Esophagus muscularis mucosa (tissue), 3 donors: ENCODE measurements at regions not wholly inside any gene's neighbourhood (a gene's known extent, or its start where the extent isn't known, plus 50 kb on each side); places are given as distances from the start of the nearest gene placed in this dataset.

Experiments
- POLR2A ChIP-seq: fragments of 450-650 bp; IDR thresholded peaks from one replicate; pipeline ENCODE4 v1.6.1; 2017; ENCODE audit warnings: antibody characterized with exemption, moderate library complexity, mild to moderate bottlenecking, low read depth
- POLR2AphosphoS5 ChIP-seq, 2 donors: sonication (generic); formaldehyde crosslinking; IDR thresholded peaks; one replicate each; pipeline ENCODE4 v1.6.1; 2017; ENCODE audit warnings: antibody characterized with exemption in 2 of 2
- TF ChIP-seq, protein P1 (sequence below), 3 experiments: fragments of 200-600 bp in 2 of 3; fragments of 450-650 bp in 1 of 3; sonication (generic) in 2 of 3; IDR thresholded peaks; one replicate each; pipeline ENCODE4 v1.5.1; 2017 to 2019; ENCODE audit warnings: antibody characterized with exemption in 3 of 3, mild to moderate bottlenecking in 2 of 3, moderate library complexity in 1 of 3

DNA sequence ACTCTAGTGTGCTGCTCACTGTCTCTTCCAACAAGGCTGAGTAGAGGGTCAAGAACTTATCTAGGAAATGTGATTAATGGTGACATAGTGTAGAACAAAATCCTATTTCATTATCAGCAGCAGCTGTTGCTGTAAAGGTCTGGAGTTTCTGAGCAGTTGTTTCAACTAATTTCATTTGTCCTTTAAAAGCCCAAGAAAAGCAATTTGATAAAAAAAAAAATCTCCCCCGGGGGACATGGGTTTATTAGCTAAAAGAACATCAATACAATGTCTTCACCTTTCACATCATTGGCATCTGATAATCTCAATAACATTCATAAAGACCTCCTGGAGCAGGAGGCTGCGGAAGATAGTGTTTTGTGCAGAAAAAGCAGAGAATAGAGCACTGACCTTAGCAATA, 468.1 kb downstream of the KCTD16 start:
- TF ChIP-seq, protein P1, sequence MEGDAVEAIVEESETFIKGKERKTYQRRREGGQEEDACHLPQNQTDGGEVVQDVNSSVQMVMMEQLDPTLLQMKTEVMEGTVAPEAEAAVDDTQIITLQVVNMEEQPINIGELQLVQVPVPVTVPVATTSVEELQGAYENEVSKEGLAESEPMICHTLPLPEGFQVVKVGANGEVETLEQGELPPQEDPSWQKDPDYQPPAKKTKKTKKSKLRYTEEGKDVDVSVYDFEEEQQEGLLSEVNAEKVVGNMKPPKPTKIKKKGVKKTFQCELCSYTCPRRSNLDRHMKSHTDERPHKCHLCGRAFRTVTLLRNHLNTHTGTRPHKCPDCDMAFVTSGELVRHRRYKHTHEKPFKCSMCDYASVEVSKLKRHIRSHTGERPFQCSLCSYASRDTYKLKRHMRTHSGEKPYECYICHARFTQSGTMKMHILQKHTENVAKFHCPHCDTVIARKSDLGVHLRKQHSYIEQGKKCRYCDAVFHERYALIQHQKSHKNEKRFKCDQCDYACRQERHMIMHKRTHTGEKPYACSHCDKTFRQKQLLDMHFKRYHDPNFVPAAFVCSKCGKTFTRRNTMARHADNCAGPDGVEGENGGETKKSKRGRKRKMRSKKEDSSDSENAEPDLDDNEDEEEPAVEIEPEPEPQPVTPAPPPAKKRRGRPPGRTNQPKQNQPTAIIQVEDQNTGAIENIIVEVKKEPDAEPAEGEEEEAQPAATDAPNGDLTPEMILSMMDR (IDR thresholded peaks at IDR 0.05): no peak
- TF ChIP-seq POLR2AphosphoS5 (IDR thresholded peaks at IDR 0.05) (no peak), POLR2A (no peak)
